GM19463 (cell line): ENCODE measurements at regions not wholly inside any gene's neighbourhood (a gene's known extent, or its start where the extent isn't known, plus 50 kb on each side); places are given as distances from the start of the nearest gene placed in this dataset.

Experiments used
- ATAC-seq: cut with Tn5 transposase; IDR thresholded peaks from one replicate; pipeline ENCODE4 v1.9.1; 2021; ENCODE audit warnings: mild to moderate bottlenecking, moderate library complexity; ENCODE audit not compliant: unreplicated experiment

DNA sequence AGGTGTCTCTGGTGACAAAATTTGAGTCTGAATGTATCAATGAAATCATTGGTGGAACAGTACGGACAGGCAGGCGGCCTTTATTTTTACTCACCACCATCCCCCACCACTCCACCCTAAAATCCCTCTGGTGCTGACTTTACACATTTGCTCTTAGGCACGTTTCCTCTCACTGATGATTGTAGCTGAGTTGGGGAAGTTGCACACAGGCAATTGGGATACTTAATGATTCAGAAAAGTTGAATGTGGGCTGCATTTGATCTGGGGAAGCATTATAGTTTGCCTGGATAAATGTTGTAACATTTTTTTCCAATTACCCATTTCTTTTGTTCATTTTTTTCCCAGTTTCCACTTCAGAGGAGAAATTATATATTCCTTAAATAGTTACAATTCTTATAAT, 658.4 kb downstream of the TLR4 start:
- ATAC-seq: no peak

DNA sequence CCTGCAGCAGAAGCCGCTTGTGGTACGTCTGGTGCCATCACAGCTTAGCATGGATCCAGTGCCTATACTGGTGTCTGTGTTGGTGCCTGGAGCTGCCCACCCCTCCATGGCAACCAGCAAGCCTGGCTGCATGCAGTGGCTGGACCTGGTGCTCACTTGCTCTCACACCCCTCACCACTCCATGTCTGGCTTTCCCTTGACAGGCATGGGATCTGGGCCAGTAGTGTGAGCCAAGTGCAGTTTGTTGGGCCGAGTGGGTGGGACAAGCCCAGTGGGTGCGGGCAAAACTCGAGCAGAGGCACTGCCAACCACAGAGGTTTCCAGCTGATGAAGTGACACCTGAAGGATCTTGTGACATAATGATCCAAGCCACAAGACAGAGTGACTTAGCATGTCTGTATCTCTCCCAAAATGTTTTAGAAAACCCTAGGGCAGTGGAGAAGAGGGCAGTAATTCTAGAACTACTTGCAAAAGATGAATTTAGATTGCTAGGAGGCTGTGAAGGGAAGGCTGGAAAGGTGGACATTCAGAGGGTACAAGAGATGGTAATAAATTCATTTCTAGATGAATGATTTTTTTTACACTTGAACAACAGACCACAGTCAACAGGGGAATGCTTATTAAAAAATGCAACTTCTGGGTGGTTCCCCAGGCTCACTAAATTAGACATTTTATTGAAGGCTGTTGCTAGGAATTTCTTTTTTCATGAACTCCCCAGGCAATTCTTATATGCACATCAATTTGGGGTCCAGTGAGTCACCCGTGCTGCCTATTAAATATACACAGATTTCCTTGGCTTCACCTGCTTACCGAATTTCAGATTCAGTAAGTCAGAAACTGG, 660.3 kb downstream of the TLR4 start:
- peak; percentile 49 for ATAC-seq

DNA sequence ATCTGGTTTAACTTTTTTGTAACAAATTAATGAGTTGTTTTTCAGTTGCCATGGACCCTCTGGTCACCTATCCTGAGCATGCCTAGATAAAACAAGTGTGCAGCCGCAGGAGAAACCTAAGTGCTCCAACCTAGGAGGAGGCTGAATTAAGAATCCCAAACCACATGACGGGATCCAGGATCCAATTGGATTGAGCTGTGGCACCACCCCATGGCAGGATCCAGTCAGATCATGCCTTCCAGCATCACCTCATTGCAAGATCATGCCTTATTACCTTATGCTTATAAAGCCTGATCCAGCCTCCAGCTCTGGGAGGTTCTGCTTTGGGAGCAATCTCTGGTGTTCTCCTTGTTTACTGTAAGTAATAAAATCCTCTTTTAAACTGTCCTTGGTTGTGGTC, 662.0 kb downstream of the TLR4 start:
- no peak for ATAC-seq

DNA sequence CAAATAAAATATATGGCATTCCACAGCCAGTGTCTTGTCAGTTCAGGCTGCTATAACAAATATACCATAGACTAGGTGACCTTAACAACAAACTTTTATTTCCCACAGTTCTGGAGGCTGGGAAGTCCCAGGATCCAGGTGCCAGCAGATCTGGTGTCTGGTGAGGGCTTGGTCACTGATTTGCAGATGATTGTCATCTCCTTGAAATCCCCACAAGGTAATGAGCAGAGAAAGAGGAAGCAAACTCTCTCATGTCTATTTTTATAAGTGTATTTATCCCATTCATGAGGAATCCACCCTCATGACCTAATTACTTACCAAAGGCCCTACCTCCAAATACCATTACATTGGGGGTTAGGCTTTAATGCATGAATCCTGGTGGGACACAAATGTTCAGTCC, 663.2 kb downstream of the TLR4 start:
- ATAC-seq: peak; percentile 38

DNA sequence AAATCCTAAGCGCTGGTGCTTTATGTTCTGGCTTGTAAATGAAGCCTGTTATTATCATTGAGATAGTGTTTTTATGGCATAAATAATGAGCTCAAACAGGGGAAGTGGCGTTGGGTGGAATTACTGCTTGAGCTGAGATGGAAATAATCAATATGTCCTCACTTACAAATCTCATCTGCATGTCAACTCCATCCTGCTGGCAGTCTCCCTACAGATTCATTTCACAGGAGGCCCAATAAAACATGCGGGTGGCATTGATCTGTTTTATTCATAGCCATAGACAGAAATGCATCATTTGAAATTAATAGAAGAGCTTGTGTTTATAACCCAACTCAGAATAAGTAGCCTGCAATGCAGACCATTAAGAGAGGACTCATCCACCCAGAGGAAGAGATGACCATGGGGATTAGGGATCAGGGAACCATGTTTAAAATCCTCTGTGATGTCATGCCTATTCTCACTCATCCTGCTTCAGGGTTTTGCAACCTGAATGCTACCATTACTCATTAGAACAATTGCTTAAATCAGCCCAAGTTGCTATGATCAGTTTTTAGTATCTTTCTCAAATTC, 680.4 kb downstream of the TLR4 start:
- ATAC-seq: no peak

DNA sequence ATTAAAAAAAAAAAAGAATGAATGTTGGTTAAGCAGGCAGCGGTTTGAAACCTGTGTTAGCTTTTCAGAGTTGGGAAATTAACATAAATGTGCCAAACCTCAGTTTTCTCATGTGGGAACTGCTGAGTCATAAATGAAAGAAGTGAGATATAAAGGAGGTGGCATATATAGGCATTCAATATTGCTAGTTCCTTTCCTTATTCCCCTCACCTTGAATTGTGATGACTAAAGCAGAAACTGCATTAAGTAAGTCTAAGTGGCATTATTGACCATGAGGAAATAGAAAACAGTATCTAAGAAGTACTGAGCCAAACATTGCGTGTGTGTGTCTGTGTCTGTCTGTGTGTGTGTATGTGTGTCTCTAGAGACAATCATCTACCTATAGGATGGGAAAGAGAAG, 691.2 kb downstream of the TLR4 start:
- peak; percentile 90 for ATAC-seq

DNA sequence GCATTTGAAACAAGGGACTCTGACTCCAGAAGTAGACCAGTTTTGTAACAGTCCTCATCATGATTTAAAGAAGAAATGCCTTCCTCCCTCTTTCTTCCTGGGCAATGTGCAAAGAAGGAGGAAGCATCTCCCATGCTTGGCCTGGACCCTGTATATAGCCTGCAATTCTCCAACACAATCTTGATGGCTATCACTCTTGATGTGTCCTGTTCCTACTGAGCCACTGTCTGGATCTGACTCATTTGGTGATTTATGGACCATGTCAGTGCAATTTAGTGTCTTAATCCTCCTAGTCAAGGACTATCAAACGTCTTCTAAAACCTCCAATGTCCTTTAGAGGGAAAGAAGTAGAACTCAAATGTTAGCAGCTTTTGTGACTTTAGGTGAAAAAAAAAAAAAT, 697.3 kb downstream of the TLR4 start:
- ATAC-seq: no peak

DNA sequence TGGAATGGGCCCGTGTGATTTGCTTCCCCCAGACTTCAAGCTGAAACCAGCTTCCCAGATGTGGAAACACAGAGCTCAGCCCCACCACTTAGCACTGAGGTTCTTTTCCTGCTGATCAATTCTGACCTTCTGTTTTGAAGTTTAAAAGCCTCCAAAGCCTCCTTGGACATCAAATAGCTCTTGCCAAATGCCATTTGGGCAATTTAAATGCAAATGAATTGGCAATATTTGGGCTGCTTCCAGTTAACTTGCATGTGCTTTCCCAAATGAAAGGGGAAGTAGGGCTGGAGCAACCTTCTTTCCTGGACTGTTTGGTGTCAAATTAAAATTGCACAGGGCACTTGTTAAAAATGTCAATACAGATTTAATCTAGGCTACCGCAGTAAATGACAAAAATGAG, 710.5 kb downstream of the TLR4 start:
- no peak for ATAC-seq

DNA sequence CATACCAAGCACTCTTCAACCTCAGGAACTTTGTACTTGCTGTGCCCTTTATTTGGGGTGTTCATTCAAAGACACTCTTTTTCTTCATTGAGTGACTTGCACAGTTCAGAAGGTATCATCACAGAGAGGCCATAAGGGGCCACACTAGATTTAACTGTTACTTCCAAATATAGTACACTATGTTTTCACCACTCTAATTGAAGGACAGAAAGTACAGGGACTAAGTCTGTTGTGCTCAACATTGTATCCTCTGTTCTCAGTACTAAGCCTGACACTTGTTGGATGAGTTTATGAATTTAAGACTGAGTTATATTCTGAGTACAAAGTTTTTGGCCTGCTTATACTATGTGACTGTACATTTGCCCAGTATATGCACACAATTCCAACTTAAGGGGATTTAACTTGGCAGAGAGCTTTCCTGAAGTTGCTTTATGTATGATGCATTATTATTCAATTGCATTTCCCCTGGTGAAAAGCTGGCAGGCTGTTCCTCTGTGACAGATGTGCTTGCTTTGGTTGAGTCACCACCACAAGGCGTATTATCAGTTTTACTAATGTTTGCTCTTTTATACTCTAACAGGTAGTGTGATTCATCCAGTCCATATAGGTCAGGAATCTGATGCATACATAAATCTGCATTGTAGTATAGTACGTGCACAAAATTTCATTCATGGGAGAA, 714.8 kb downstream of the TLR4 start:
- ATAC-seq: no peak

DNA sequence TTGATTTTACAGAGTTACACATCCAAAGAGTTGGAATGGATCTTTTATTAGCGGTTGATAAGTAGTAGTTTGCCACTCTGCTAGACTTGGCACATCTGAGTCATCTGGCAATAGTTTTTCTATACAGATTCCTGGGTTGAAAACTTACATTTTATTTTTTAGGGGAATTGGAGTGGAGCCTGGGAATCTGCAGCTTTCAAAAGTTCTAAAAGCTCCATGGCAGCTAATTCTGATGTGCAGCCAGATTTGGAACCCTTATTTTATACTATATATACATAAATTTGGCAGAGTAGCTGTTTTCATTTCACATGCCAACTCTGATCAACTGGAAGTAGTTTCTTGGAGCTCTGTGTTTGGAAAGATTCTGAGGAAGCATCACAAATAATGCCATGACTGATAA, 715.5 kb downstream of the TLR4 start:
- no peak for ATAC-seq

DNA sequence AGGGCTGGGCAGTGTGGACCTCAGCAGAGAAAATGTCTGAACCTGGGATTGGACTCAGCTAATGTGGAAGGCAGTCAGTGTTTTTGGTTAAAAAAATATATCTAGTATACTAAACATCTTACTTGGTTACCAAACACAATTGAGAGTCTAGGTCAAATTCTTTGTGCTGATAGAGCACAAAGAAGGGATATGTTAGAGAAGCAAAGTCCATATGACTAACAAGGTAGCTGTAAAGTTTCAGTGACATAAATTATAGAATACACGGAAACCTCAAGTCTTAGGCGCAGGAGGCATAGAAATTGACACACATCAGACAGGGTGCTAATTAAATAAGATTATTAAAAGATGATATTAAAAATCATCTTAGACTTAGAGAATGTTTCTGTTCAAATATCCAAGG, 718.3 kb downstream of the TLR4 start:
- ATAC-seq: no peak

DNA sequence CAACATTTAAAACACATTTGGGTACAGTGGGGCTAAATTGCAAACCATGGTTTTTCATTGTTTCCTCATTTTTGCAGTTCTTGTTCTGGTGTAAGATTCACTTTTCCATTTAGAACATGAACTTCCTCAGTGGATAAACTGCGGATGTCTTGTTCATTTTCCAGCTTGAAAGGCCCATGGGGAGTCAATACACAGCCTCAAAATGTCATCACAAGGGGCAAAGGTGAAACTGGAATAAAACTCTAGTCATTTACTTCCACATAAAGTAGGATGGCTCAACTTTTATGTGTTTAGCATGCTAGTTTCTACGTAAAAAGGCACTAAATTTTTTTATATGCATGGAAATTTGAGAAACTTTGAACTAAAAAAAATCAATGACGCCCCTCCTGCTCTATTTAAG, 718.8 kb downstream of the TLR4 start:
- ATAC-seq: no peak

DNA sequence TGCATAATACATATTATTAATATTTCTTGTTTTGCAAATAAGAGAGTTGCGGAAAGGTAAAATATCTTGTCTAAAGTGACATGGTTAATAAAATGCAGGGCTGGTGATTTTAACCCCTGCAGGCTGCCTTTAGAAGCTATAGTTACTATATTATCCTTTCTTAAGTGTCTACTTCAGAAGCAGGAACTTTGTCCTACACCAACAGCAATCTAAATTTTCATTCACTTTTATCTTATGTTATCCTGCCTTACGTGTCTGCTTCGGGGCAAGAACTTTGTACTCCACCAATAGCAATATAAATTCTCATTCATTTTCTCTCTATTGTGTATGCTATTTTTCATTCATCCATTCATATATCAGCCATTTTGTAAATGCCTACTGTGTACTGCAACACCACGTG, 719.5 kb downstream of the TLR4 start:
- ATAC-seq: no peak

DNA sequence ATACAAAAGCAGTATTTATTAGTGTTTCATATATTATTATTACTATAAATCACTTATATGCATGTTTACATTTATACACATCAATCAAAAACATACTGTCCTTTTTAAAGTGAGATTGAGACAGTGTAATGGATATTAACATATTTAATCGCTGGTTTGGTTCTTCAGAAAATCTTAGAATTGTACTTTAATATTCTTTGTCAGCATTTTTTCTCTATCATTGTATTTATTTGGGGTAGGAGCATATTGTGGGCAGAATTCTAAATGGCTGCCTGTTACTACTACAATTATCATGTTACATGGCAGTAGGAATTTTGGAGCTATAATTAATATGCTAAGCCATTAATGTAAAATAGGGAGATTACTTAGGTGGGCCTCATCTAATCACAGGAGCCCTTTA, 722.6 kb downstream of the TLR4 start:
- no peak for ATAC-seq

DNA sequence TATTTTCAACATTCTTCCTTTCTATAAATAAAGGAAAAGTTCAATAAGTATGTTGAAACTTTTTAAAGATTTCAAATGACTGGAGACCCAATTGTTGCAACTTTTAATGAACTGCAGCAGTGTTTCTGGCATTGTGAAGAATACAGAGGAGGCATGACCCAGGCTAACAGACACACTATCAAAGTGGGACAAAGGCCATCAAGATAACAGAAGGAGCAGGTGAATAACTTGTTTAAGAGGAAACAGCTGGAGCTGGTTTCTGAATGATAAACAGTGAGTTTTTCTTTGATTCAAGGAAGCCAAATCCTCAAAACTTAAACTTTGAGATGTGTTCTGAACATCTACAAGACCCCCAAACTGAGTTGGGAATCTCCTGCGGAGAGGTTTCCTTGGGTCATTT, 734.6 kb downstream of the TLR4 start:
- ATAC-seq: no peak

DNA sequence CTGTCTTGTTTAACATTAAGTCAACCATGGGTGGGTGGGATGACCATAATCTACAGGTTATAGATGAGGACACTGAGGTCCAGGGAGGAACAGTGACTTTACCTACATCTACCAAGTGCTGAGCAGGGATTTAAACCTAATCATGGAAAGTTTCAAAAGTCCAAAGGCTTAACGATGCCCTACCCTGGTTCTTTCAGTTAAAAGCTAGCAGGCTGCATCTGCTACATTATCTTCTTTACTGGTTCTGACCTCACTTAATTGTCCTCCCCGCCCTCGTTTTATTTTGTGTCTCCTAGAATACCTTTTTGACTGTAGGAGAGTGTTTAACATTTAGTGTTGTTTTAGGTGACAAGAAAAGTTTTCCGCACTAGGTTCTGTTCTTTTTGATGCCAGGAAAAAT, 735.2 kb downstream of the TLR4 start:
- ATAC-seq: no peak

DNA sequence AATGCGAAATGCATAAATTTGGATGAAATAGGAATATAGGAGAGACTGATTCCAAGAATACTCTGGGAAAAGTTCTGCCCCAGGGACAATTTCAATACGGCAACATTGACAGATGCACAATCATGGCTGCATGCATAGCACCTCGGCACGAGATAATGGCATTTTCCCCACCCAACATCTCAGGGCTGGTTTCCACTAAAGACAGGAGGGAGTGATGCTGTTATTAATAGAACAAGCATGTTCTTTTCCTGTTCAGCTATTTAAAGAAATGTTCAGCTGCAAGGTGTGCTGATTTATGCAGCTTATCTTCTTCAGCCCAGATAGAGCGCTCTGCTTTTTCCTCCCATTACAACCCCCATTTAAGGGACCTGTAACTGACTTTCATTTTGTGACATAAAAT, 740.2 kb downstream of the TLR4 start:
- no peak for ATAC-seq

DNA sequence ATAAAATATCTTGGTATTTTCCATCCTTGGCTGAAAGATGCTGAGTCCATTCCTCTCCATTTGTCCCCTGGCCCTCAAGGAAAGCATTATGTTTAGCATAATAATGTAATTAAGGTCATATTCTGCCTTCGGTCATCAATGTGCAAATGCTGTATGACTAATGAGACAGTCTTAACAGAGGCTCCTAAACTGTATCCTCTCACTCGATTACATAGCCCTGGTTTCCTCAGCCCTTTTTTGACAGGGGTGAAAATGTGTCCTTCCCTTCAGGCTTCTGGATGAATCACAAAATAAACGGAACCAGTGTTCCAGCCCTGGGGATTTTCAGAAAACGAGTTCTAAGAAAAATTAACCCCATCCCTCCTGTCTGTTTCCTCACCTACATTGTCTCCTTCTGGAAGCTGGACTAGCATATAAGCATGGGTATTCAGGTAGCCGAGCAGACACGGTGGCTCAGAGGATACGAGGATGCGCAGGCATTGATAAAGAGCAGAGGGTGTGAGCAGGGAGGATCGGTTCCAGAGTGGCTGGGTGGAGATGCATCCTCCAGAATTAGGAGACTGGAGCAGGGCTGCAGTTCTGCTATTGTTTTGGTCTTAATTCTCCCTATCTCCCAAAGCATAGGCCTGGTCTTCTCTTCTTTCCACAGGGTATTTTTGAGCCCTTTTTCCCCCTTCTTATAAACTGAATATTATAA, 742.9 kb downstream of the TLR4 start:
- no peak for ATAC-seq

DNA sequence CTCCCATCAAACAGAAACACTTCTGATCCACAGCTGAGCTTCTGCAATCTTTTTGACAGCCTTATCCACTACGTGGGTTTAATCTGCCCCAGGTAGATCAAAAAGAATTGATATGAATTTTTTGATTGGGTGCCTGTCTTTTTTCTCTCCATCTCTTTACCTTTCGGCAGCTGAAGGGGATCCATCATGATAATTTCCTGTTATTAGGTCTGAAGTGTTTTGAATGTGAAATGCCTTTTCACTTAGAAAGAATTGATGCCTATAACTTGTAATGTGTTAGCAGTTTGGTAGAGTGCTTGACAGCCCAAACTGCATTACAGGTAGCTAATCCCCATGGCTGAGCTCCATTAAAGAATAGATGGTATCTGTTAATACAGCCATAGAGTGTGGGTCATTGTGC, 745.4 kb downstream of the TLR4 start:
- ATAC-seq: no peak

DNA sequence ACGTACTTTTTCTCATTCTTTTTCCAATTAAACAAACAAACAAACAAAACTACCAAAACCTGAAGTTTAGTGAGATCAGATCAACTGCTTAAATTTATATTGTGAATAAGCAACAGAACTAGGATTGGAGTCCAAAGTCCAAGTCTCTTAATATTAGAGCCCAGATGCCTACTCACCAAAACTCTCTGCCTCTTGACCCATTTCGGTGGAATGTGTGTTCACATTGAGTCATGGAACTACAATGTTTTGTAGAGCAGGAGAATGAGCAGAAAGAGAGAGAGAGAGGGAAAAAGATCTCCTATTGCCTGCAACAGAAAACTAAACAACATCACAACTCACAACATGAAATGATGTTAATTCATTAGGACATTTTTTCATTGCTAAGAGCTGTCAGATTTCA, 751.1 kb downstream of the TLR4 start:
- ATAC-seq: no peak

DNA sequence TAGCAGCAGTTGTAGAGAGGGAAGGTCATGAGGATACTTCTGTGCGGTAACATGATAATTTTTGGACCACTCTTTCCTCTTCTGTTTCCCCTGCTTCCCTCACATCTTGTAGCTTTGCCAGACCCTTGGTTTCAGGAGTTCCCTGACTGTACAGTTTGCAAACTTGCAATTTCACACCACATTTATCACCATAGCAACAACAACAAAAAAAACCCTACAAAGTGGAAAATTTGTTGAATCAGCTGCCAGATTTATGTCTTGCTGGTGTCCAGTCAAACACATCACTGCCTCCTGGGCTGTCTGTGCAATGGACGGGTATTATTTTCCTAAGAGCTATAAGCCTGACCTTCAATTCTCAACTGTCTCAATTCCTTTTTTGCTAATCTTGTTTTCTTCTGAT, 751.6 kb downstream of the TLR4 start:
- ATAC-seq: no peak
